ENCODE measurements at regions not wholly inside any gene's neighbourhood (a gene's known extent, or its start where the extent isn't known, plus 50 kb on each side); places are given as distances from the start of the nearest gene placed in this dataset.

- no peaks in the 10 kb centered on the region for H3F3A ChIP-seq (ENCODE audit: low read depth)
- H3K27me3 ChIP-seq (ENCODE audit: insufficient read depth, low read length, poor library complexity, severe bottlenecking), result no peaks in the 10 kb centered on the region
- no peaks in the 10 kb centered on the region for H3K36me3 ChIP-seq (ENCODE audit: insufficient read depth, low read length)
- H2AFZ ChIP-seq (ENCODE audit: low read length), result no peak overlapping the region
- no peak overlapping the region for H3K9ac ChIP-seq (ENCODE audit: low read depth, low read length, poor library complexity, severe bottlenecking)
- H3K9me2 ChIP-seq (replicated peaks; ENCODE audit: low read depth, low read length), result no peaks in the 10 kb centered on the region
- TF ChIP-seq CTCF (conservative IDR thresholded peaks at IDR 0.05; ENCODE audit: low read length), result no peak
- no peak for TF ChIP-seq EZH2phosphoT487 (IDR thresholded peaks at IDR 0.05; ENCODE audit: borderline replicate concordance)
- no peak overlapping the region for H3K4me2 ChIP-seq (ENCODE audit: low read depth, low read length, poor library complexity, severe bottlenecking)
- no peaks in the 10 kb centered on the region for H4K20me1 ChIP-seq (ENCODE audit: insufficient read depth, low read length, poor library complexity, severe bottlenecking)
- H3K79me2 ChIP-seq (ENCODE audit: insufficient read depth, low read length), result no peaks in the 10 kb centered on the region
- no peaks in the 10 kb centered on the region; the same call in 1 of the 2 replicates for H3K9me3 ChIP-seq (ENCODE audit: insufficient read depth, low read depth, low read length)
- H3K4me1 ChIP-seq (ENCODE audit: insufficient read depth, low read length, poor library complexity, severe bottlenecking), result no peaks in the 10 kb centered on the region
- H3K4me3 ChIP-seq (ENCODE audit: low read length, poor library complexity, severe bottlenecking), result no peak overlapping the region
Observed at GRCh38 chr7:68729371-68729770, 868.9 kb upstream of the AUTS2 start.

GRCh38 chr7:68730194-68730593, 868.1 kb upstream of the AUTS2 start:
- TF ChIP-seq EZH2phosphoT487 (IDR thresholded peaks at IDR 0.05; ENCODE audit: borderline replicate concordance) (no peak), CTCF (conservative IDR thresholded peaks at IDR 0.05; ENCODE audit: low read length) (no peak)
- Histone ChIP-seq H3K79me2 (ENCODE audit: insufficient read depth, low read length) (no peaks in the 10 kb centered on the region), H3K4me1 (ENCODE audit: insufficient read depth, low read length, poor library complexity, severe bottlenecking) (no peaks in the 10 kb centered on the region), H2AFZ (ENCODE audit: low read length) (no peak overlapping the region), H3K4me3 (ENCODE audit: low read length, poor library complexity, severe bottlenecking) (no peak overlapping the region), H3K36me3 (ENCODE audit: insufficient read depth, low read length) (no peaks in the 10 kb centered on the region), H4K20me1 (ENCODE audit: insufficient read depth, low read length, poor library complexity, severe bottlenecking) (no peaks in the 10 kb centered on the region), H3F3A (ENCODE audit: low read depth) (no peaks in the 10 kb centered on the region), H3K9me2 (replicated peaks; ENCODE audit: low read depth, low read length) (no peaks in the 10 kb centered on the region), H3K4me2 (ENCODE audit: low read depth, low read length, poor library complexity, severe bottlenecking) (no peak overlapping the region), H3K27me3 (ENCODE audit: insufficient read depth, low read length, poor library complexity, severe bottlenecking) (no peaks in the 10 kb centered on the region), H3K9ac (ENCODE audit: low read depth, low read length, poor library complexity, severe bottlenecking) (no peak overlapping the region), H3K9me3 (ENCODE audit: insufficient read depth, low read depth, low read length) (peaks cover 2% of the 10 kb centered on the region; the same call in 1 of the 2 replicates)

- Histone ChIP-seq H3K4me2 (ENCODE audit: low read depth, low read length, poor library complexity, severe bottlenecking) (no peak overlapping the region), H3K9me3 (ENCODE audit: insufficient read depth, low read depth, low read length) (peaks cover 4% of the 10 kb centered on the region; the same call in 1 of the 2 replicates), H3K36me3 (ENCODE audit: insufficient read depth, low read length) (no peaks in the 10 kb centered on the region), H3K9ac (ENCODE audit: low read depth, low read length, poor library complexity, severe bottlenecking) (no peak overlapping the region), H2AFZ (ENCODE audit: low read length) (no peak overlapping the region), H3K9me2 (replicated peaks; ENCODE audit: low read depth, low read length) (no peaks in the 10 kb centered on the region), H4K20me1 (ENCODE audit: insufficient read depth, low read length, poor library complexity, severe bottlenecking) (no peaks in the 10 kb centered on the region), H3K4me1 (ENCODE audit: insufficient read depth, low read length, poor library complexity, severe bottlenecking) (no peaks in the 10 kb centered on the region), H3K4me3 (ENCODE audit: low read length, poor library complexity, severe bottlenecking) (no peak overlapping the region), H3F3A (ENCODE audit: low read depth) (no peaks in the 10 kb centered on the region), H3K27me3 (ENCODE audit: insufficient read depth, low read length, poor library complexity, severe bottlenecking) (no peaks in the 10 kb centered on the region), H3K79me2 (ENCODE audit: insufficient read depth, low read length) (no peaks in the 10 kb centered on the region)
- TF ChIP-seq CTCF (conservative IDR thresholded peaks at IDR 0.05; ENCODE audit: low read length) (no peak), EZH2phosphoT487 (IDR thresholded peaks at IDR 0.05; ENCODE audit: borderline replicate concordance) (no peak)
Observed at GRCh38 chr7:68730964-68731363, 867.3 kb upstream of the AUTS2 start.
